ENCODE measurements at regions not wholly inside any gene's neighbourhood (a gene's known extent, or its start where the extent isn't known, plus 50 kb on each side); places are given as distances from the start of the nearest gene placed in this dataset.

GRCh38 chr11:38332046-38332445 lies 1734.0 kb upstream of the RAG2 start:
- no peak overlapping the region for H3K4me3 ChIP-seq
- TF ChIP-seq, protein P1, sequence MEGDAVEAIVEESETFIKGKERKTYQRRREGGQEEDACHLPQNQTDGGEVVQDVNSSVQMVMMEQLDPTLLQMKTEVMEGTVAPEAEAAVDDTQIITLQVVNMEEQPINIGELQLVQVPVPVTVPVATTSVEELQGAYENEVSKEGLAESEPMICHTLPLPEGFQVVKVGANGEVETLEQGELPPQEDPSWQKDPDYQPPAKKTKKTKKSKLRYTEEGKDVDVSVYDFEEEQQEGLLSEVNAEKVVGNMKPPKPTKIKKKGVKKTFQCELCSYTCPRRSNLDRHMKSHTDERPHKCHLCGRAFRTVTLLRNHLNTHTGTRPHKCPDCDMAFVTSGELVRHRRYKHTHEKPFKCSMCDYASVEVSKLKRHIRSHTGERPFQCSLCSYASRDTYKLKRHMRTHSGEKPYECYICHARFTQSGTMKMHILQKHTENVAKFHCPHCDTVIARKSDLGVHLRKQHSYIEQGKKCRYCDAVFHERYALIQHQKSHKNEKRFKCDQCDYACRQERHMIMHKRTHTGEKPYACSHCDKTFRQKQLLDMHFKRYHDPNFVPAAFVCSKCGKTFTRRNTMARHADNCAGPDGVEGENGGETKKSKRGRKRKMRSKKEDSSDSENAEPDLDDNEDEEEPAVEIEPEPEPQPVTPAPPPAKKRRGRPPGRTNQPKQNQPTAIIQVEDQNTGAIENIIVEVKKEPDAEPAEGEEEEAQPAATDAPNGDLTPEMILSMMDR (IDR thresholded peaks at IDR 0.05), result no peak
- no peak for ATAC-seq
- H3K27me3 ChIP-seq (ENCODE audit: low read depth), result no peaks in the 10 kb centered on the region
- intact Hi-C loops (cut with DNase I), result no loop called here
- no peaks in the 10 kb centered on the region for H3K4me1 ChIP-seq
- no peak for DNase-seq
- no peaks in the 10 kb centered on the region for H3K36me3 ChIP-seq
- H3K9me3 ChIP-seq, result no peaks in the 10 kb centered on the region
- no peak overlapping the region for H3K27ac ChIP-seq

DNA sequence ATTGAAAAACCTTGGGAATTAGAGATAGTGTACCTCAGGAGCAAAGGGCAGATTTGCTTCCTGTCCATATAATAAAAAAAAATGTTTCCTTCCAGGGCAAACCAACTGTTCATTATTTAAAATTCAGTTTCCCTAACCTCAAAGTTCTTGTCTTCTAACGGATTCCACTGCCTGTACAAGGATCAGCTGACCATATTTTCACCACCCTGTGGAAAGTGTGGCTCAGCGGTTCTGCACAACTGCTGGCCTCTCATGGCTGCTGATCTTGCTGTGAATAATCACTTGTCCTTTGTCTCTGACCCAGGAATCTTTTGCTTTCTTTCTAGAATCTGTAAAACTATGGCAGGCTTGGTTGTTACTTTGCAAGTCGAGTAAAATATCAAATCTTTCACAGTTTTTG lies 1732.5 kb upstream of the RAG2 start:
- ATAC-seq (no peak), DNase-seq (no peak)
- H3K4me1 ChIP-seq, result no peaks in the 10 kb centered on the region
- H3K27ac ChIP-seq, result no peak overlapping the region
- H3K4me3 ChIP-seq, result no peak overlapping the region
- no peaks in the 10 kb centered on the region for H3K36me3 ChIP-seq
- TF ChIP-seq, protein P1 (IDR thresholded peaks at IDR 0.05), result no peak
- no peaks in the 10 kb centered on the region for H3K9me3 ChIP-seq
- intact Hi-C loops (cut with DNase I), result no loop called here
- H3K27me3 ChIP-seq (ENCODE audit: low read depth), result no peaks in the 10 kb centered on the region

DNA sequence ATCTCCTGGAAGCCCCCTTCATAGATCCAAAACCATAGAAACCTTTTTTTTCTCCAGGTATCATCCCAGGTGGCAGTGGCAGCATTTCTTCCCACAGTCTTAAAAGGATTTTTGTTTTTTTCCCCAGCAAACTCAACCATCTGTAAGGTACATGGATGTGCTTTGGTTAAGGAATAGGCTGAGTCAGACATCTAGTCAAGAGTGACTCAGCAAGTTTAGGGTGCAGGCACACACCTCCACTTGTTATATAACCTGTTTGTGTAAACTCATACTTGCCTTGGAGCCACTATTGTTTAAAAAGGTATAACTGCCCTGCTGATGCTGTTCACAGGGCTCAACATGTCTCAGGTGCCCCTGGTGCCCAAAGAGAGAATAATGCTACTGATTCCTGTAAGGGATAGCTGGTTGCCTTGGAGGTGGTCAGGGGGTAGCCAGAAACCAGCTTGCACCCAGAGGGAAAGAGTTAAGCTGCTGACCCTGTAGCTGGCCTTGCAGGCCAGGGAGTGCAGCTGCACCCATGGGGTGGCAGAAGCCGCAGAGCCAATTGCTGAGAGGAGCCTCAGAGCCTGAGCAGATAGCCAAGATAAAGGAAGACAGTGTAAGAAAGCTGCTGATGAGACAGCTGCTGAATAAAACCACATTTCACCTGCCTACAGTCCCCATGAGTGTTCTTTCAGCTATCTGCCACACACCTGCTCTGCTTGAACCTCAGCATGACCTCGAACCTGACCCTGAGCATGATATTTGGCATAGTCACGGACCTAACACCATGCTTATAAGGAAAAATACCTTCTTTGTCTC lies 1726.1 kb upstream of the RAG2 start:
- TF ChIP-seq, protein P1 (IDR thresholded peaks at IDR 0.05), result no peak
- Histone ChIP-seq H3K36me3 (no peaks in the 10 kb centered on the region), H3K27ac (no peak overlapping the region), H3K9me3 (no peaks in the 10 kb centered on the region), H3K27me3 (ENCODE audit: low read depth) (no peaks in the 10 kb centered on the region), H3K4me1 (no peaks in the 10 kb centered on the region), H3K4me3 (no peak overlapping the region)
- intact Hi-C loops (cut with DNase I), result no loop called here
- DNase-seq (no peak), ATAC-seq (no peak)

DNA sequence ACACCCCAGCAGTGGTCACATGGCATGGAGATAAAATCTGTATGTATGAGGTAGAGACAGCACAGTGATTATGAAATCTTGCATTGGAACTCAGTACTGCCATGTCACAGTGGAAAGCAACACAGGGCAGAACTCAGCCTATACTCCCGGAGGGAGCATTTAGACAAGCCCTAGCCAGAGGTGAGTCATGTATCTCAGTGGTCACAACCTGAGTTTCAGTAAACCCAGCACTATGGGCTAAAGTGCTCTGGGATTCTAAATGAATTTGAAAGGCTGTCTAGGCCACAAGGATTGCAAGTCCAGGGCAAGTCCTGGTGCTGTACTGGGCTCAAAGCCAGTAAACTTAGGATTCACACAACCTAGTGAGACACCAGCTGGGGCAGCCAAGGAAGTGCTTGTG lies 1717.1 kb upstream of the RAG2 start:
- Histone ChIP-seq H3K4me1 (no peaks in the 10 kb centered on the region), H3K4me3 (no peak overlapping the region), H3K9me3 (no peaks in the 10 kb centered on the region), H3K27me3 (ENCODE audit: low read depth) (no peaks in the 10 kb centered on the region), H3K27ac (no peak overlapping the region), H3K36me3 (no peaks in the 10 kb centered on the region)
- TF ChIP-seq, protein P1 (IDR thresholded peaks at IDR 0.05), result no peak
- DNase-seq, result no peak
- intact Hi-C loops (cut with DNase I), result no loop called here
- no peak for ATAC-seq

GRCh38 chr11:38307455-38307854 lies 1709.4 kb upstream of the RAG2 start:
- Histone ChIP-seq H3K27ac (no peak overlapping the region), H3K4me1 (no peaks in the 10 kb centered on the region), H3K9me3 (no peaks in the 10 kb centered on the region), H3K36me3 (no peaks in the 10 kb centered on the region), H3K27me3 (ENCODE audit: low read depth) (no peaks in the 10 kb centered on the region), H3K4me3 (no peak overlapping the region)
- intact Hi-C loops (cut with DNase I), result no loop called here
- TF ChIP-seq, protein P1 (IDR thresholded peaks at IDR 0.05), result no peak
- ATAC-seq (no peak), DNase-seq (no peak)
